ENCODE measurements at regions not wholly inside any gene's neighbourhood (a gene's known extent, or its start where the extent isn't known, plus 50 kb on each side); places are given as distances from the start of the nearest gene placed in this dataset.
A peak's percentile ranks its signal among the peaks of the same experiment; 100 is the strongest.
"Not testable (repeated sequence)": the region's sequence is repeated elsewhere in the genome, so short reads cannot be mapped to it uniquely, and the experiment has no call there.

GRCh38 chr16:88148078-88148477 lies 196.8 kb downstream of the BANP start:
- DNase-seq (ENCODE audit: low spot score), result not testable (repeated sequence)

- not testable (repeated sequence) for DNase-seq (ENCODE audit: low spot score)
These were observed 197.4 kb downstream of the BANP start for GRCh38 chr16:88148682-88149081.

GRCh38 chr16:88149158-88149603 lies 197.9 kb downstream of the BANP start:
- not testable (repeated sequence) for DNase-seq (ENCODE audit: low spot score)

- not testable (repeated sequence) for DNase-seq (ENCODE audit: low spot score)
These were observed 198.4 kb downstream of the BANP start for GRCh38 chr16:88149663-88150062.

GRCh38 chr16:88150456-88151128 lies 199.4 kb downstream of the BANP start:
- not testable (repeated sequence) for DNase-seq (ENCODE audit: low spot score)

- DNase-seq (ENCODE audit: low spot score), result peak; percentile 62
These were observed 199.9 kb downstream of the BANP start for GRCh38 chr16:88151129-88151499.

- not testable (repeated sequence) for DNase-seq (ENCODE audit: low spot score)
These were observed 200.9 kb downstream of the BANP start for GRCh38 chr16:88151859-88152843.

GRCh38 chr16:88152879-88153278 lies 201.6 kb downstream of the BANP start:
- not testable (repeated sequence) for DNase-seq (ENCODE audit: low spot score)

- not testable (repeated sequence) for DNase-seq (ENCODE audit: low spot score)
These were observed 202.3 kb downstream of the BANP start for GRCh38 chr16:88153516-88153915.

- not testable (repeated sequence) for DNase-seq (ENCODE audit: low spot score)
These were observed 203.7 kb downstream of the BANP start for GRCh38 chr16:88154886-88155285.

- DNase-seq (ENCODE audit: low spot score), result not testable (repeated sequence)
These were observed 204.4 kb downstream of the BANP start for GRCh38 chr16:88155681-88156080.

GRCh38 chr16:88156640-88157283 lies 205.5 kb downstream of the BANP start:
- DNase-seq (ENCODE audit: low spot score), result not testable (repeated sequence)

- peak; percentile 18 for DNase-seq (ENCODE audit: low spot score)
These were observed 206.5 kb downstream of the BANP start for GRCh38 chr16:88157686-88158085.

- peak; percentile 34 for DNase-seq (ENCODE audit: low spot score)
These were observed 207.2 kb downstream of the BANP start for GRCh38 chr16:88158256-88159045.

- peak; percentile 29 for DNase-seq (ENCODE audit: low spot score)
These were observed 208.0 kb downstream of the BANP start for GRCh38 chr16:88159046-88159896.

- DNase-seq (ENCODE audit: low spot score), result peak; percentile 23
These were observed 208.7 kb downstream of the BANP start for GRCh38 chr16:88159897-88160335.

GRCh38 chr16:88161191-88161590 lies 210.0 kb downstream of the BANP start:
- DNase-seq (ENCODE audit: low spot score), result peak; percentile 35

- peak; percentile 41 for DNase-seq (ENCODE audit: low spot score)
These were observed 210.5 kb downstream of the BANP start for GRCh38 chr16:88161623-88162275.

- DNase-seq (ENCODE audit: low spot score), result not testable (repeated sequence)
These were observed 211.5 kb downstream of the BANP start for GRCh38 chr16:88162778-88163177.

Data from ureter (tissue), 1 donor.